ELR (cell line): ENCODE measurements at regions not wholly inside any gene's neighbourhood (a gene's known extent, or its start where the extent isn't known, plus 50 kb on each side); places are given as distances from the start of the nearest gene placed in this dataset.
"Not testable (repeated sequence)": the region's sequence is repeated elsewhere in the genome, so short reads cannot be mapped to it uniquely, and the experiment has no call there.

Experiments used
- DNase-seq: peaks from one replicate; pipeline ENCODE4 v3.0.0-alpha.2; 2015; ENCODE audit warnings: low read depth

GRCh38 chr21:8194042-8194441, 2327.3 kb upstream of the TPTE start:
- not testable (repeated sequence) for DNase-seq

- DNase-seq = not testable (repeated sequence)
Observed at GRCh38 chr21:8197377-8198027, 2323.9 kb upstream of the TPTE start.

- DNase-seq = not testable (repeated sequence)
Observed at GRCh38 chr21:8205094-8205891, 2316.1 kb upstream of the TPTE start.

GRCh38 chr21:8205892-8206188, 2315.5 kb upstream of the TPTE start:
- not testable (repeated sequence) for DNase-seq

GRCh38 chr21:8212986-8213550, 2308.3 kb upstream of the TPTE start:
- not testable (repeated sequence) for DNase-seq

- not testable (repeated sequence) for DNase-seq
Observed at GRCh38 chr21:8214539-8214938, 2306.8 kb upstream of the TPTE start.

GRCh38 chr21:8229366-8230150, 2291.8 kb upstream of the TPTE start:
- not testable (repeated sequence) for DNase-seq

- not testable (repeated sequence) for DNase-seq
Observed at GRCh38 chr21:8231252-8231651, 2290.1 kb upstream of the TPTE start.

GRCh38 chr21:8233000-8233399, 2288.4 kb upstream of the TPTE start:
- DNase-seq = not testable (repeated sequence)

GRCh38 chr21:8234059-8234458, 2287.3 kb upstream of the TPTE start:
- not testable (repeated sequence) for DNase-seq

GRCh38 chr21:8244723-8245641, 2276.4 kb upstream of the TPTE start:
- DNase-seq = not testable (repeated sequence)

GRCh38 chr21:8245642-8246402, 2275.6 kb upstream of the TPTE start:
- not testable (repeated sequence) for DNase-seq

- not testable (repeated sequence) for DNase-seq
Observed at GRCh38 chr21:8251701-8252100, 2269.7 kb upstream of the TPTE start.

- DNase-seq = not testable (repeated sequence)
Observed at GRCh38 chr21:8255094-8255493, 2266.3 kb upstream of the TPTE start.

- DNase-seq = peak; percentile 0
Observed at GRCh38 chr21:8257083-8257799, 2264.1 kb upstream of the TPTE start.

- not testable (repeated sequence) for DNase-seq
Observed at GRCh38 chr21:8260065-8260627, 2261.2 kb upstream of the TPTE start.
